HUDEP-2 (cell line): ENCODE measurements at regions not wholly inside any gene's neighbourhood (a gene's known extent, or its start where the extent isn't known, plus 50 kb on each side); places are given as distances from the start of the nearest gene placed in this dataset.
"Not testable (repeated sequence)": the region's sequence is repeated elsewhere in the genome, so short reads cannot be mapped to it uniquely, and the experiment has no call there.

Source experiments
- DNase-seq, 76 experiments: peaks; one replicate each; lab custom pipeline; 2025; ENCODE audit not compliant: unreplicated experiment in 76 of 76; lab: John Stamatoyannopoulos, UW

DNA sequence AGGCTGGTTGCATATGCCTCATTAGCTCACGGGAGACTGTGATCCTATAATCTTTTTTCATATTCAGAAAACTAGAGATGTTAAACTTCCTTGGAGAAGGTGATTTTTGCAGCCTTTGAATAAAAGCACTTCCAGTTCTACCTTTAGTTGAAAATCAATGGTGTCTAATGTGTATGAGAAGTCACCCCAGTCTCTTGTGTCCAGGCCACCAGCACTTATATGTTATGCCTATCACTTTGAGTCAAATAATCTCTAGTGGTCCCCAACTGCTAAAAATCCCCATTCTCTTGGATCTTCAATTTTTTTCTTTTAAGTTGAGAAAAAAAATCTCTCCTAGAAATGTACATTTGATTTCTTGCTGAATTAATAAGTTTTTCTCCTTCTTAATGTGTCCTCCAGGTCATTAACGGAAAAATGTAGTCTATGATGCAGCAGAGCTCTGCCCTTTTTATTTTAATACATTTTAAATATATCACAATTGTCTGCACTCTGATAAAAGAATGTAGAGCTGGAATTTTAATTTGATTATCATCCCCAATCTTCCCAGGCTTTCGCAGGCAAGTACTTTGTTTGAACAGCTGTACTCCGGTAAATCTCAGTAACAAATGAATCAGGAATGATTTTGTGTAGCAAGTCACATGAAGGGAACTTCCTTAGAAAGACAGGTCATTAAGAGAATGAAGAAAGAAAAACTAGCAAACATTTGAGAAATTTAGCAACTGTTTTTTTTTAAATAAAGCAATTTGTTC, 147.0 kb downstream of the SOX4 start:
- DNase-seq: no peak

DNA sequence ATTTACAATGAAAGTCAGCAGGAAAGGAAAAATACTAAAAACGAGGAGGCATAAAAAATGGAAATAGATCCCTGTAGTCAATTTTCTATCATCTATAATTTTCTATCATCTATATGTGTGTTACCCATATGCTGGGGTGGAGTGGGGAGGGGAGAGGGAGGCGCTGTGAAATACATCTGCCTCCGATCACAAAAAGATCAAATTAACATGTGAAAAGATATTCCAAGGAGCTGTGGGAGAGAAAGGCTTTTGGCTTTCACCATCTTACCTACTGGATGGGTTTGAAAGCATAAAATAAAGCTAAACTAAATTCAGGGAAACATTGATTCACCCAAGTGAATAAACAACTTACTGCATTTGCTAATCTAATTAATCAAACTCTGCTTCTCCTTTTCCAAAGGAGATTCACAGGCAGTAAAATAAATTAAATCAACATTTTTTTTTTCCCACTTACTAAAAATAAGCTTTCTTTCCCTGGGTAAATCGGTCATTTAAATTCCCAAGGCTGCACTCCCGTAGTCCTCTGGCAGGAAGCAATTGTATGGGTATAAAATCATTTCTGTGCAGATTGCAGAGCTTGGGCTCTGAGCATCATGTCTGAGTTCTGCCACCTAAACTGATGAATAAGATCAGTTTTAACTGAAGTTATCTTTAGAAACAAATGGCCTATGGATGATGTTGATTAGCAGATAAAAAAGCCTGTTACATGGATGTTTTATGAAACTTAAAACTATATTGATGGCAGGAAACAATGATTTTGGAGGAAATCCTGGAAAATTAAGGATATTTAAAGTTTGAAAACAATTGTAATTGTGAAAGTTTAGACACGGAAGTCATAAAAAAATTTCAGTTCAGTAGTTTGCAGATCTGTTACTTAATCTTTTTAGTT, 147.9 kb downstream of the SOX4 start:
- DNase-seq: no peak

DNA sequence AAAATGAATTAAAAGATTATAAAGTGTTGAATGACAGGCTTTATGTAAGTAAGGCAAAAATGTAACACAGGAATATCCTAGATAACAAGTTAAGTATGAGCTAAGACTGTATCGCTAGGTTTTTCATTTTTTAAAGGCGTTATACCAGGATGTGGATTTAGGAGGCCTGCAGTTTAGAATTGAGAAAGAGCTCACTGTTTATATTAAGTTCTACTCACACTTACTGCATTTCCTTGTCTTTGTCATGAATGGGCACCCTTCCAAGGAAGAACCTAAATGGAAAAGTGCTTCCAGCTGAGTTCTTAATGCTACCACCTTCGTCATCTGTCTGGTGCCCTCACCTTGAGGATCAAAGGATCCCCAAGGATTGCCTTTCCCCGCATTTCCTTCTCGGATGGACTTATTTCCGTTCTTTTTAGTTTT, 148.7 kb downstream of the SOX4 start:
- DNase-seq: no peak

DNA sequence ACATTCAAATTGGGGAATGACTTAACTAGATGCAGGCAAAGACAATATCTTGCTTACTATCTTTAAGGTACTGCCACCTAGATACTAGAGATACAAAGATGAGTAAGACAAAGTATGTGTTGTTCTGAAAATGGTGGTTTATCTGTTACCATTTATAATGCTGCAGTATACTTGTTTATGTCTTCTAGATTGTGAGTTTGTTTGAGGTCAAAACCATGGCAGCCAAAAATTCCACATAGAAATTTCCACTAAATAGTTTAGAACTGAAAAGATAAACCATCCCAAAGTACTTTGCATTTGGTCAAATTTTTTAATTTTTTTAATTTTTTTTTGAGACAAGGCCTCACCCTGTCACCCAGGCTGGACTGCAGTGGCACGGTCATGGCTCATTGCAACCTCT, 150.8 kb downstream of the SOX4 start:
- no peak for DNase-seq

DNA sequence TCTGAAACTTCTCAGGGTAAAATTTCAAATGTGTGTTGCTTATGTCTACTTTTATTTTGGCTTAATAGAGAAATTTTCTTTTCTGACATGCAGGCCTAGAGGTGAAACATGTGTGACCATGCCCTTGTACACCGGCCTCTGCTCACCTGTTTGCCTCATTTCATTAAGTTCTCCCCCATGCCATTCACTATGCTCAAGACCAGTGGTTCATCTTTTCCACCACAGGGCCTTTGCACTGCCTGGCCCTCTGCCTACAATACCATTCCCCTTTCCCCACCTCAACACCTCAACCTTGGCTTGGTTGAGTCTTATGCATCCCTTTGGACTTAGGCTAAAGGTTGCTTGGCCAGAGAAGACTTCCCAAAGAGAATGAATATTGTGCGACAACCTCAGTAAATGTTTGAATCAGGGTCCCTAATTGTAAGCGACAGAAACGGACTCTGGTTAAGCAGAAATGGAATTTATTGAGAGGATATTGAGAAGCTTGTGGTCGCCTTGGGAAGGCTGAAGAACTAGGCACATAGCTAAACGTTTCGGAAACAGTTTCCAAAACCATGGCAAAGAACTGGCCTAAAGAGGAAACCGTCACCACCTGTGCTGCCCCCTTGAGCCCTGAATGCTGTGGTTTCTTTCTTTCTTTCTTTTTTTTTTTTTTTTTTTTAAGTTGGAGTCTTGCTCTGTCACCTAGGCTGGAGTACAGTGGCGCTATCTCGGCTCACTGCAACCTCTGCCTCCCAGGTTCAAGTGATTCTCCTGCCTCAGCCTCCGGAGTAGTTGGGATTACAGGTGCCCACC, 152.2 kb downstream of the SOX4 start:
- DNase-seq: no peak

DNA sequence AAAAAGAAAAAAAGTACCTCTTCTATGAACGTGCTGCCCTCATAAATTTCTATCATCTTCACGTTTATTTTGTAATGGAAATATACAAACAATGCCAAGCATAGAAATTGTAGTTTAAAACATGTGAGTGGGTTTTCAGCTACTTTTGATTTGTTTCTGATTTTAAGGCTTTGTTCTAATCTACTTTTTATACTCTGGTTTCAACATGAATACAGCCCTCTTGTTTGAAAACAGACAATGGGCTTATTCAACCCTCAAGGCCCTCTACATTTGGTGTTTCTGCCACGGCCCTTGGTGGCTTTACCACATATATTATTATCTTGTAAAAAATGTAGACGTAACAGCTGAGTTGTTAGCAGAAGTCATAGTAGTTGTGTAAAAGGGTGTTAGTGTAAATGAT, 153.9 kb downstream of the SOX4 start:
- DNase-seq: no peak

DNA sequence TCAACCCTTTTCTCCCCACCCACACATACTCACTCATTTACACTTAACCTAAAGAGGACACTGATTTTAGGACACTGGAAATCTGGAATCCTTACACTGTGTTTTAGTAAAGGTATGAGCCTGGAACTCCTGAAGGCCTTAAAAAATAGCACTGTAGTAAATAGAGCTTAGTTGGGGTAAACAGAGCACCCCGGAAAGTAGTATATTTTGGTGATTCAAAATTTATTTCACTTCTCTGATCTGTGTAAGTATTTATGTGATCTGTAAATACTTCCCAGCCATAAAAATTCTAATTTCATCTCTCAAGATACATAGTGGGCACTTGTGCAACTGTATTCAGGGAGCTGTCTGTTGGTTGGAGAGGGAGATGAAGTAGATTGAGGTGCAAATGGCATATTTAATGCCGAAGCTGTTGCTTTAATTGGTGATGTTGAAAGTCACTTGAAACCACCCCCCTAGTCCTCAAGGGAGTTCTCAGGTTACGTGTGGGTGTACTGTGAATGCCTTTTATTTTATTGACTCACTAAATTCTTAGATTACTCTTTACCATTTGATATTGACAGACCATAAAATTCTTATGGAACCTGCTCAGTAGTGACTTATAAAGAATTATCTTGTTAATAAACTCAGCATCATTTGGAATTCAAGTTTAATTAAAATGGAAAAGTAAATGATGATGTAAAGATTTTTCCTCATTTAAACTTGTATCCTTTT, 154.9 kb downstream of the SOX4 start:
- no peak for DNase-seq

DNA sequence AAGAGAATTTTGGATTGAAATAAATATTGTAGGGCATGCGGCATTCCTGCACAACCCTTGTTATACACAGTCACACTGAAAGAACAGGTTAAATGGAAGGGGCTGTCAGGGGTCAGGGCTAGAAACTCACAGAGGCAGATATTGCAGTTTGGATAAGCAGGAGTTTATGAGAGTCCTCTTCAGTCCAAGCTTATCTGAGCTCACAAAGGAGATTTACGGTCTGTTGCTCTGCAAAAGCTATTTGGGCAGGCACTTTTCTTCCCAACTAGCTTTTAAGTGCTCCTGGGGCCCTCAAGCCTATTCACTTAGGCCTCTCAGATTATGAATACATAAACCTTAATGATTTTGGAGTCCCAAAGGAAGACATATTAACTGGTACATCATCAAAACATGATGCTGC, 156.2 kb downstream of the SOX4 start:
- DNase-seq: no peak

DNA sequence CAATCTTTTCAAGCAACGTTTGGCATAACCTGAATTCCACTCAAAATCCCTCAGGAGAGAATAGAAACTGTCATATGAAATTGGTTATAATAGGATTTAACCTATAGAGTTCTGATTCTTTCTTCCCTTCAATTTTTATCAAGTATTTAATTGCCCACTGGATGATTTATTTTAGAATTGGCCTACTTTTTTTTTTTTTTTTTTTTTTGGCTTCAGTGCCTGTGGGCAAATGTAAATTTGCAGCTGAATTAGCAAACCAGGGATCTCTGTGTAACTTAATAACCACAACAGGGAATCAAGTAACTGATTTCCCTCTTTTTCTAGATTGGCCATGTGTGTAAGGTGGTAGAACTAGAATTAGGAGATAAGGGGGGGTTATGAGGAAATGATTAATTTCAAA, 157.0 kb downstream of the SOX4 start:
- no peak for DNase-seq

DNA sequence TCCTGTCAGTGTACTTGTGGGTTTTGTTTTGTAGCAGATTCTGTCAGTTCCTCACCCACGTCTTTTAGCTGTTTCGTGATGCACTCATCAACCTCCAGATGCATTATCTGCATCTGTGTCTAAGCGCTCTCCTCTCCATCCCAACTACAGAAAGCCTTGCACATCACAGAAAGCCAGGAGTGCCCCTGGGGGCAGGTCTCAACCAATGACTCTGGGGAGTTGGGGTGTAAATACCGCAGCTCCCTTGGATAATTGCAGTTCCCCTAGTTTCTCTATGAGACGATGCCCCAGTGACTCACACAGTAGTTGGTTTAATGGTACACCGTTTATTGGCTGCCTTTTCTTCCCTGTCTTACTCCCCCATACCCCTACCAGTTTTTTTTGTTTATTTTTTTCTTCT, 158.1 kb downstream of the SOX4 start:
- DNase-seq: no peak

DNA sequence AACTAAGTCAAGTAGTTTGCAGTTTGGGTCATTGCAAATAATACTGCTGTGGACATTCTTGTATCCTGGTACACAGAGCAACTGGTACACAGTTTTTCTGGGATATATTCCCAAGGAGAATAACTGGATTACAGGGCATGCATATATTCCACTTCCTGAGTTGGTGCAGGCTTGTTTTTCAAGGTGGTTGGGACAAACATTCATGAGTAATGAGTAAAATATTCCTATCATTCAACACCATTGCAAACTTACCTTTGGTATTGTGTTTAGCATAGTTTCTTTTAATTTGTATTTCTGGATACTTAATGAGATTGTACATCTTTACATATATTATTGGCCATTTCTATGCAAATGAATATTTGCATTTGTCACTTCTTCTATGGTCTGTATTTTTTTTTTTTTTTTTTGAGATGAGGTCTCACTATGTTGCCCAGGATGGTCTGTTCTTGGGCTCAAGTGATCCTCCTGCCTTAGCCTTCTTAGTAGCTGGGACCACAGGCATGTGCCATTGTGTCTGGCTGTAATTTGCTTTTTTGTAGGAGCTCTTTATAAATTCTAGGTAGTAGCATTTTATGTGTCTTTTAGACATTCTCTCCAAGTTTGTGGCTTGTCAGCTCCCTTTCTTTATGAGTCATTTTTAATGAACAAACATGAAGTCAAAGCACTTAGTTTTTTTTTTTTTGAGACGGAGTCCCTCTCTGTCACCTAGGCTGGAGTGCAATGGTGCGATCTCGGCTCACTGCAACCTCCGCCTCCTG, 158.7 kb downstream of the SOX4 start:
- no peak for DNase-seq

DNA sequence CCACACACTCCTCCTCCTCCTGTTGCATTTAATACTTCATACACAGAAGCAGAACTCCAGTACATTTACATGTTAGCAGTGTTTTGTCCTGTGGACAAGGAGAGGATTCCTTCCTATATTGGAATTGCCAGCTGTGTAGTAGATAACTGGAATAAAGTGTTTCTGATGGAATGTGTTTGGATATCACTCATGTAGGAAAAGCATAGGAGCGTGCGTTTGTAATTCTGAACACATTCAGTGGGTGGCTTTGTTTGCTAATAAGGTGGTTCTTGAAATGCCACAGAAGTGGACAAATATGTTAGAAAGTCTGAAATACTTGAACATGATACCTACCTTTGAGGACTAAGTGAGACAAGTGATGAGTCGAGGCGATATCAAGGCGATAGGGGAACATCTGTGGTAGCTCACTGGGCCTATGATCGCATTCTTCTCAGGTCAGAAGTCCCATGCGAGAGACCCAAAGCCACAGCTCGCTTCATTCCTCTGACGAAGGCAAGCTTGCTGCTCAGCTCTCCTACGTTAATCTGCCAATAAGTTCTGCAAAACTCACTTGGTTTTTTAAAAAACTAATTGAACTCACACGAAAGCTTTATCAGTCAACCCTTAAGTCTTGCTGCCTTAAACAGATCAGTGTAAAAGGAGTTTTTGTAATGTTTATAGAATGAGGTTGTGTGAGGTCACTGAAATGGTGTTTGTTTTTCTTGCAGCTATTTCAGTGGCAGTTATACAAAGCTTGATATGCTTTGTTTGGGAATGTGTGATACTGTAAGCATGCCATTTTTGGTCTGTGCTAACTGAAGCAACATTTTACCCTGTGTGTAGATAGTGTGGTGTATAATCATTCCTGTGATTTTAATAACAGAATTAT, 159.9 kb downstream of the SOX4 start:
- no peak for DNase-seq

DNA sequence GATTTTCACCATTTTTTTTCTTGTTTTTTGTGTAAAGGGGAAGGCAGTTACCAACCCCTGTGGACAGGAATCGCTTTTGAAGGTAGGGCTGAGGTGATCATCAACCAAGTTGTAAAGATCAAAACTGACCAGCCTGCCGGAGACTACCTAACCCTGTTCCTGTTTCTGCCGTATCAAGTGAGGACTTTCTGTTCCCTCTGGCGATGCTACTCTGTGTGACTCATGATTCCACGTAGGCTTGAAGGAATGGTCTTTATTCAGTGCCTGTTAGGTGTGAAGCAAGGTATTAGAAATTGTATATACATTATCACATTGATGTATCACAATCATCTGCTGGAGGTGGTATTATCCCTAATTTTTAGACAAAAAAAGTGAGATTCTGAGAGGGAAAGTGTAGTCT, 161.3 kb downstream of the SOX4 start:
- no peak for DNase-seq

DNA sequence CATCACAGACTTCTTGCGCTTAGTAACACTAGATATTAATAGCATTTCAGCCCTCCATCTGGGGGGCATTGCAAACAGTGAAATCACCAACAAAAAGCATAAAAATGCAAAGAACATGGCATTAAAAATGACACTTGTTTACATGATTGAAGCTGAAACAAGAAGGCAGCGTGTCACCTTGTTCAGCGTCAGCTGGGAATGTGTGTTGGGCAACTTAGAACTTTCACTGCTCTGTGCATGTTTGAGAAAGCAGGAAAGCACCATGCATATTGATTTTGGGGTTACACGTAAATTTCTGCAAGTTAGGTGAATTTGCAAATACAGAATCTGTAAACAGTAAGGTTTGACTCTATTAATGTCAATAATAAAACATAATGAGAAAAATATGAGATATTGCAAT, 162.9 kb downstream of the SOX4 start:
- DNase-seq: no peak

DNA sequence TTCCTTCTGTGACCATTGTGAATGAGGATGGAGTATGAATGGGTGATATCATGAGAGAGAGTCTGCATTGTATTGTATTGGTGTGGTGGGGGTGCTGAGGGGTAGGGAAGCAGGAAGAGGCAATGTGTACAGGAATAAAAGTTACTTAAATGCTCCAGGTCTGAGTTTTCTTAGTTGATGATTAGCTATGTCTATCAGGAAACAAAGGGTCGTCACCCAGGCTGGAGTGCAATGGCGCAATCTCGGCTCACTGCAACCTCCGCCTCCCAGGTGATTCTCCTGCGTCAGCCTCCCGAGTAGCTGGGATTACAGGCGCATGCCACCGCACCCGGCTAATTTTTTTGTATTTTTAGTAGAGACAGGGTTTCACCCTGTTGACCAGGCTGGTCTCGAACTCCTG, 163.8 kb downstream of the SOX4 start:
- not testable (repeated sequence) for DNase-seq

DNA sequence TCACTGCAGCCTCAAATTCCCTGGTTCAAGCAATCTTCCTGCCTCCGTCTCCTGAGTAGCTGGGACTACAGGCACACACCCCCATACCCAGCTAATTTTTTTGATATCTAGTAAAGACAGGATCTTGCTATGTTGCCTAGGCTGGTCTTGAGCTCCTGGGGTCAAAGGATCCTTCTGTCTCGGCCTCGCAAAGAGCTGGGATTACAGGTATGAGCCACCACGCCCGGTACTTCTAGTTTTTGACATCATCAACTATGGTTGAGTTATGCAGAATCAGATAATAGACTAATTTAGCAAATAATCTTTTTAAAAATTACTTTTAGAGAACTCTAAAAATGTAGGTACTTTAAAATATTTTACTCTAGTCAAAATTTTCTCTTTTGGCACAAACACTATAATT, 166.2 kb downstream of the SOX4 start:
- no peak for DNase-seq

DNA sequence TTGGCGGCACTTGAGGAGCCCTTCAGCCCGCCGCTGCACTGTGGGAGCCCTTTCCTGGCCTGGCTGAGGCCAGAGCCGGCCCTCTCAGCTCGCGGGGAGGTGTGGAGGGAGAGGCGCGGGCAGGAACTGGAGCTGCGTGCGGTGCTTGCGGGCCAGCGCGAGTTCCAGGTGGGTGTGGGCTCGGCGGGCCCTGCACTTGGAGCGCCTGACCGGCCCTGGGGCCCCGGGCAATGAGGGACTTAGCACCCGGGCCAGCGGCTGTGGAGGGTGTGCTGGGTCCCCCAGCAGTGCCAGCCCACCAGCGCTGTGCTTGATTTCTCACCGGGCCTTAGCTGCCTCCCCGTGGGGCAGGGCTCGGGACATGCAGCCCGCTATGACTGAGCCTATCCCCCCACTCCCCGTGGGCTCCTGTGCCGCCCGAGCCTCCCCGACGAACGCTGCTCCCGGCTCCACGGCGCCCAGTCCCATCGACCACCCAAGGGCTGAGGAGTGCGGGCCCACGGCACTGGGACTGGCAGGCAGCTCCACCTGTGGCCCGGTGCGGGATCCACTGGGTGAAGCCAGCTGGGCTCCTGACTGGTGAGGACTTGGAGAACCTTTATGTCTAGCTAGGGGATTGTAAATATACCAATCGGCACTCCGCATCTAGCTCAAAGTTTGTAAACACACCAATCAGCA, 167.6 kb downstream of the SOX4 start:
- not testable (repeated sequence) for DNase-seq

DNA sequence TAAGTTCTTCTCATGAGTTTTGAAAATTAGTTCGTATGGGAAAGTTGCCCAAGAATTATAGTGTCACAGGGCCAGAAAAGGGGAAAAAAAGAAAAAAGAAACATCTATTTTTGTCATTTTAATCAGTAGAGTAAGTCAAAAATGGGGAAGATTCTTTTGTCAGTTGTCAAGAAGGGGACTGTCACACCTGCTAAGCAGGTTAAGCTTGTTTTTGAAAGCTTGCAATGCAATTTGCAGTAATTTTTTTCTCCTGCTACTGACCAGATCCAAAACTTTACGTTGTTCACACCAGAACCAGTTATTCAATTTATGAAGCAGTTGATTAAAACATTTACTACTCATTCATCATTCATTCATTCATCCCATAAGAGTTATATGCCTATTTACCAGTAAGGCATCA, 171.4 kb downstream of the SOX4 start:
- DNase-seq: no peak
